Cardiac muscle cell (in vitro differentiated cells and primary cell): ENCODE measurements at regions not wholly inside any gene's neighbourhood (a gene's known extent, or its start where the extent isn't known, plus 50 kb on each side); places are given as distances from the start of the nearest gene placed in this dataset.

Source experiments
- DNase-seq, 2 donors: peaks; one replicate each; pipeline versions ENCODE4 v3.0.0 to v3.0.0-alpha.2; 2010 to 2017; ENCODE audit warnings: low read depth in 1 of 2, low spot score in 1 of 2
- H3K27ac ChIP-seq: fragments of 200-600 bp; sonication (generic); 2 replicates; pipeline ENCODE4 v1.5.1; 2016
- H3K27me3 ChIP-seq: fragments of 200-600 bp; sonication (generic); 2 replicates; pipeline ENCODE4 v1.6.0; 2016; ENCODE audit warnings: control low read depth
- H3K36me3 ChIP-seq: fragments of 200-600 bp; sonication (generic); 2 replicates; pipeline ENCODE4 v1.5.1; 2016; ENCODE audit warnings: control low read depth
- H3K4me1 ChIP-seq: fragments of 200-600 bp; sonication (generic); 2 replicates; pipeline ENCODE4 v1.8.1; 2017; ENCODE audit warnings: low read depth, mild to moderate bottlenecking, mixed run types
- H3K4me3 ChIP-seq: fragments of 200-600 bp; sonication (generic); 2 replicates; pipeline ENCODE4 v1.5.1; 2016; ENCODE audit warnings: mild to moderate bottlenecking
- H3K9me3 ChIP-seq: fragments of 200-600 bp; sonication (generic); 2 replicates; pipeline ENCODE4 v1.5.1; 2017; ENCODE audit warnings: low read depth, mild to moderate bottlenecking, control low read depth
- CTCF ChIP-seq: IDR thresholded peaks from 2 replicates; pipeline ENCODE4 v1.5.1; 2012; ENCODE audit warnings: low read depth, mild to moderate bottlenecking, low read length

- Histone ChIP-seq H3K27me3 (no peaks in the 10 kb centered on the region), H3K27ac (no peak overlapping the region), H3K9me3 (no peaks in the 10 kb centered on the region), H3K4me3 (no peak overlapping the region), H3K36me3 (no peaks in the 10 kb centered on the region), H3K4me1 (no peaks in the 10 kb centered on the region)
- no peak for TF ChIP-seq CTCF
- no peak for DNase-seq
These were observed 406.7 kb upstream of the POT1 start for GRCh38 chr7:125336326-125336725.

- no peak for TF ChIP-seq CTCF
- no peak for DNase-seq
- Histone ChIP-seq H3K36me3 (no peaks in the 10 kb centered on the region), H3K27ac (no peak overlapping the region), H3K4me1 (no peaks in the 10 kb centered on the region), H3K27me3 (no peaks in the 10 kb centered on the region), H3K4me3 (no peak overlapping the region), H3K9me3 (no peaks in the 10 kb centered on the region)
These were observed 397.1 kb upstream of the POT1 start for GRCh38 chr7:125326666-125327255.

- peak overlapping the region; percentile 1 for H3K27ac ChIP-seq
- H3K9me3 ChIP-seq, result no peaks in the 10 kb centered on the region
- DNase-seq, result peak; percentile 0 to 83
- H3K4me1 ChIP-seq, result no peaks in the 10 kb centered on the region
- no peaks in the 10 kb centered on the region for H3K36me3 ChIP-seq
- TF ChIP-seq CTCF, result no peak
- no peaks in the 10 kb centered on the region for H3K27me3 ChIP-seq
- no peak overlapping the region for H3K4me3 ChIP-seq
These were observed 386.8 kb upstream of the POT1 start for GRCh38 chr7:125316466-125316865.

GRCh38 chr7:125299003-125299765 lies 369.6 kb upstream of the POT1 start:
- no peak for DNase-seq
- no peaks in the 10 kb centered on the region for H3K4me1 ChIP-seq
- H3K27ac ChIP-seq, result no peak overlapping the region
- H3K27me3 ChIP-seq, result no peaks in the 10 kb centered on the region
- no peak for TF ChIP-seq CTCF
- no peaks in the 10 kb centered on the region for H3K9me3 ChIP-seq
- no peak overlapping the region for H3K4me3 ChIP-seq
- no peaks in the 10 kb centered on the region for H3K36me3 ChIP-seq

- DNase-seq, result no peak
- TF ChIP-seq CTCF, result no peak
These were observed 350.3 kb upstream of the POT1 start for GRCh38 chr7:125279961-125280360.

More at GRCh38 chr7:125279961-125280360, 350.3 kb upstream of the POT1 start:
- Histone ChIP-seq H3K4me1 (peaks cover 8% of the 10 kb centered on the region), H3K9me3 (no peaks in the 10 kb centered on the region), H3K27ac (no peak overlapping the region), H3K27me3 (no peaks in the 10 kb centered on the region), H3K4me3 (no peak overlapping the region), H3K36me3 (no peaks in the 10 kb centered on the region)
